ENCODE measurements at regions not wholly inside any gene's neighbourhood (a gene's known extent, or its start where the extent isn't known, plus 50 kb on each side); places are given as distances from the start of the nearest gene placed in this dataset.

DNA sequence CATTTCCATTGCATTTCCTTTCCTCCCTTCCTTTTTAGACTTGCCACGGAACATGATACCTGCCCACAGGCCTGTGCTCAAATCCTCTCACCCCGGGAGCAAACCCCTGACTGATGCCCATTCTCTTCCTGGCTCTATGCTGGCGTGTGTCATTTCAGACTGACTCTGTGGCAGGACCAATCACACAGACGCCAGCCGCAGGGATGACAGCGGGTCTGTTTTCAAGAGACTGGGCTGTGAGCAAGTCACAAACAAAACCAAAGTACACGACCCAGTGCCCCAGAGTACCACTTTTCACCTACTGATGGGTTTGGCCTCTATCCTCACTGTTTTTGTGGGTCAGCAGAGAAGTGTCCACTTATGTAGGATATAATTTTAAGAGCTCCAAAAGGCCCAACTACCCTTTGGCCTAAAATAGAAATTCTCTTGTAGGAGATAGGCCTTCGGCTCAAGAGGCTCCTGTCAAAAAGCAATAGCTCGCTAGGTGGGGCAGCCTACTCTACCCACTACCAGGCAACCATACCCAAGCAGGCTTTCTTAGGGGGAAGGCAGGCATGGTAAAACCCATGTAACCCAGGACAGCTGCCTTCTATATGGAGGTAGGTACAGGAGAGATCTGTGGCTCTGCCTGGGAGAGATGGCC, 215.7 kb downstream of the CDC5L start:
- in situ Hi-C loops (cut with MboI; ENCODE audit: low sequenced_read_pairs), result no loop called here

DNA sequence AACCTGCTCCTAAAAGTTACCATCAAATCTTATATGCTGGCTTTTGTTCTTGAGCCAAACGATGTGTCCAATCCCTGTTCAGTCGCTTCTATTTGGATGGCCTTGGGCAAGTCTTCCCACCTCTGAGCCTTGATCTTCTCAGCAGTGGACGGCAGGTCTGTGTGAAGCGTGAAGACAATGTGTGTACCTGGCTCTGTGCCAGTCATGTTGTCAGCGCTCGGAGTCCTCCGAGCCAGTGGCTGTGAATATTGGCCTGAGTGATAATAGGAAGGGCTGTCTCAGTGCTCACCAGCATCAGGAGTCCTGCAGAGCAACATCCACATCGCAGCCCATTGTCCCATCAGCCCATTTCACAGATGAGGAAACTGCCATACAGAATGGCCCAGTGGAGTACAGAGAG, 219.0 kb downstream of the CDC5L start:
- in situ Hi-C loops (cut with MboI; ENCODE audit: low sequenced_read_pairs), result no loop called here

DNA sequence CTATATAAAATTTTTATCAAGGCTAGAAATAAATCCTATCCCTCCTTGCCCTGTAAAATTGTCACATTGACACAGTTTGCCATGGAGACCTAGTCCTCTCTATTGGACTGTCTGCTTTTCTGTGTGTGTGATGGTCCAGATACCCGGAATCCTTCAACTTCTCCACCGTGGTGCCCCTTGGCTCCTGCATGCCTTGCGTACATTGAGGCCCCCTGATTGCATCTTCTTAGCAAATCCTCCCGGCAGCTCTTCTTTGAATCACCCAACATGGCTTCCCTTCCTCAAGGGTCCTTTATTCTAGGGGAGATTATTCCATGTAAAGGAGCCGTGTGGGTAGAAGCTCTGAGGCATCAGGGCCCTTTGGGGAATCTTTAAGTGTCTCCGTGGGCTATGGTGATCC, 219.5 kb downstream of the CDC5L start:
- in situ Hi-C loops (cut with MboI; ENCODE audit: low sequenced_read_pairs), result no loop called here

DNA sequence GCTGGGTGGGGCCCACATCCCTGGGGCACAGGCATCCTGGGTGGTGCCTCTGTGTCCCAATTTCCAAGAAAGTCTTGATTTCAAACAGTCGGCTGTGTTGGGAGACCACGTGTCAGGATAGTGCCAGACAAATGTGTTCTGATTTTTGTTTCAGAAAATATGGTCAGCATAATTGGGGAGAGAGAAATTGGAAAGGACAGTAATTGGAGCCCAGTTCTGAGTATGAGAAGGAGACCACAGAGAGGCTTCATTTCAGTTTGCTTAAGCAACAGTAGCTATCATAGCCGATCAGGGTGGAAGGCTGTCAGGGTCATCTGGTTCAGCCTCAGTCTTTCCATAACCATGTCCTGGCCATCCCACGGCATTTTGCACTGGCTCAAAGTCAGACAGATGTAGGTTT, 220.7 kb downstream of the CDC5L start:
- in situ Hi-C loops (cut with MboI; ENCODE audit: low sequenced_read_pairs), result no loop called here

DNA sequence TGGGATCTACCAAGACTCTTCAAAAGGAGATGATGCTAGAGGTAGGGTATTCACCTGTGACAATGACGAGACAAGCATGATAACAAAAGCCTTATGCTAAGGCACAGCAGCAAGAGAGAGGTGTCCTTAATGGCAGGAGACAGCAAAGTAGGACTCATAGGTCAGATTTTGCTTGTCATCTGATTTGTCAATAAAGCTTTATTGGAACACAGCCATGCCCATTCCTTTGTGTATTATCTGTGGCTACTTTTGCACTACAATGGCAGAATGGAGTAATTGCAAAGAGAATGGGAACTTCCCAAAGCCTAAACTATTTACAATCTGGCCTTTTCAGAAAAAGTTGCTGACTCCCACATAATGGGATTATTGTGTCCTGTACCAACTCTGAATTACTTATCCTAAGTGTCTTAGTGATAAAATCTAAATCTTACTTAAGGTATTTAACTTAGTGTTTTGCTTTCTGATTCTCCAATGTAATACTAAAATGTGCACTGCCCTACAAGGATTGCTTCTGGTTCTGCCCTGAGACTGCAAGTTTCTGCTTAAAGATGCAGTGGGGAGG, 221.6 kb downstream of the CDC5L start:
- in situ Hi-C loops (cut with MboI; ENCODE audit: low sequenced_read_pairs), result no loop called here

GRCh38 chr6:44614396-44614795, 226.9 kb downstream of the CDC5L start:
- in situ Hi-C loops (cut with MboI; ENCODE audit: low sequenced_read_pairs), result no loop called here

DNA sequence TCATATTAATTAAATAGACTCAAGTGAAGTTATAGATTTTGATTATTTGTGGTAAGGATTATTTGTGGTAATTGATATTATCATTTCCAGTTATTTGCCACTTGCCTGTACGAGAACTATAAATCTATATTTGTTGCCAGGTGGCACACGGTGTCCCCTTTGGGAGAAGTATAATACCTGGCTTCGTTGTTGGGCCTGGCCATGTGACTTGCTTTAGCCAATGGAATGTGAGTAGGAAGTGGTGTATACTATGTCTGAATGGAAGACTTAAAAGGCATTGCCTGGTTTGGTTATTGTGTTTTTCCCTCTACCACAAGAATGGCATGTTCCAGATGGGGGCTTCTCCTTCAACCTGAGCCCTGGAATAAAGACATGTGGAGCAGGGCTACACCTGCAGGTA, 228.1 kb downstream of the CDC5L start:
- in situ Hi-C loops (cut with MboI; ENCODE audit: low sequenced_read_pairs), result no loop called here

GRCh38 chr6:44617416-44617815, 229.9 kb downstream of the CDC5L start:
- in situ Hi-C loops (cut with MboI; ENCODE audit: low sequenced_read_pairs), result no loop called here

DNA sequence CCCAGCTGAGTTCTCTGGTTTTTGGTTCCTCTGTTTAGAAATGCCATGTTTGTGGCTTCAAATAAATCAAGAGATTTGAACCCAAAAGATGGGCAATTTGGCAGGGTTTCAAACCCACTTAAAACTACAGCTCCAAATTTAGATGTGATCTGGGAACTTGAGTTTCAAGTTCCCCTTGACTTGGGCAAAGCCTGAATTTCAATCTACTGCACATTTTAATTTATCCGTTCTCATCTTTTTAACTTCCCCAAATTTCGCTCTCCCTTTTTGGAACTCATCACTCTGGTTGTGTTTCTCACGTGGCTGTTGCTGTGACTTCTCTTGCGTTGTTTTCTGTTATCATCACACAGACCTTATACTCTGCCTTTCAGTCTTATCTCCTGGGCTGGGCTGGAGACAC, 230.9 kb downstream of the CDC5L start:
- in situ Hi-C loops (cut with MboI; ENCODE audit: low sequenced_read_pairs), result no loop called here

DNA sequence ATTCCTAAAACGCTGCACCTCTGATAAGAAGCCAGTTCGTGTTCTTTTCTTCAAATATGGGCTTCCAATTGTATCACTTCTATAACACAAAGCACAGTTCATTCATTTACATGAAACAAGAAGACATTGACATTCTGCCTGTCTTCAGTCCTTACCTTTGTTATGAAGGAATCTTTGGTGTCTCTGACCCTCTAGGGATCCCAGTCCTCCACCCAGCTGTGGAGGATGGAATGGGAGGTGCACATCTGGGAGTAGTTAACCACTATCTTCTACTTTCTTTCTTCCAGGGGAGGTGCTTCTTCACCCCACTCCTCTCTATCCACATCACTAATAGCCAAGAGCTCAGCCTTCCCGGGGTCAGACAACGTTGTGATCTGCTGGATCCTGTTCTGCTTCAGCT, 233.4 kb downstream of the CDC5L start:
- in situ Hi-C loops (cut with MboI; ENCODE audit: low sequenced_read_pairs), result no loop called here

- in situ Hi-C loops (cut with MboI; ENCODE audit: low sequenced_read_pairs), result no loop called here
Measured at GRCh38 chr6:44621846-44622245, 234.3 kb downstream of the CDC5L start.

GRCh38 chr6:44622555-44622954, 235.0 kb downstream of the CDC5L start:
- in situ Hi-C loops (cut with MboI; ENCODE audit: low sequenced_read_pairs), result no loop called here

DNA sequence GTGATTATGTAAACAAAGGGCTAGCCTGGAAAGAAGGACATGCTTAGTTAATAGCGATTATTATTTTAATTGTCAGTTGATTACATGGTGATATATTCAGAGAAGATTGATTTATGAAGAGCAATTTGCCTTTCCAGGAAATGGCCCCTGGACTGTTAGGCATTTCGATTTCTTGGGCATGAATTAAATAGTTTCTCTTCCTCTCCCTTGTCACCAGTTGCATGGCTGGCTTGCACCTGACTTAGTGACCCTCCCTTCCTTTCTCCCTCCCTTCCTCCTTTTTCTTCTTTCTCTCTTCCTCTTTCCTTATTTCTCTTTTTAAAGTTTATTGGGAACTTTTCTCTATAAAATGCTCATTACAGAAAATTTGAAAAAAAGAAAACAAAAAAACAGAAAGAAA, 235.4 kb downstream of the CDC5L start:
- in situ Hi-C loops (cut with MboI; ENCODE audit: low sequenced_read_pairs), result no loop called here

GRCh38 chr6:44624226-44624625, 236.7 kb downstream of the CDC5L start:
- in situ Hi-C loops (cut with MboI; ENCODE audit: low sequenced_read_pairs), result no loop called here

- in situ Hi-C loops (cut with MboI; ENCODE audit: low sequenced_read_pairs), result loop anchor here (25.0 kb wide), 1 partner anchor 1087 kb away; no protein-coding TSS in a partner anchor
Measured at GRCh38 chr6:44624936-44625573, 237.5 kb downstream of the CDC5L start.

DNA sequence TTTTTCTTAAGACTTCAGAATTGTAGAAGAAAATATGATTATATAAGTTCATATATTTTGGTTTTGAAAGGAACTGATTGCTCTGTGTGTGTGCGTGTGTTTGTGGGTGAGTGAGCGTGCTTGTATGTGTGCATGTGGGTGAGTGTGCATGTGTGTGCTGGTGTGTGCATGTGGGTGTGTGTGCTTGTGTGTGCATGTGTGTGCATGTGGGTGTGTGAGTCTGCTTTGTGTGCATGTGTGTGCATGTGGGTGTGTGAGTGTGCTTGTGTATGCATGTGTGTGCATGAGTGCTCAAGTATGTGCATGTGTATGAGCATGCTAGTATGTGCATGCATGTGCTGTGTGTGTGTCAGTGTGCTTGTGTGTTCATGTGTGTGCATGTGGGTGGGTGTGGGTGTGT, 238.5 kb downstream of the CDC5L start:
- in situ Hi-C loops (cut with MboI; ENCODE audit: low sequenced_read_pairs), result loop anchor here (25.0 kb wide), 1 partner anchor 1086 kb away; no protein-coding TSS in a partner anchor

DNA sequence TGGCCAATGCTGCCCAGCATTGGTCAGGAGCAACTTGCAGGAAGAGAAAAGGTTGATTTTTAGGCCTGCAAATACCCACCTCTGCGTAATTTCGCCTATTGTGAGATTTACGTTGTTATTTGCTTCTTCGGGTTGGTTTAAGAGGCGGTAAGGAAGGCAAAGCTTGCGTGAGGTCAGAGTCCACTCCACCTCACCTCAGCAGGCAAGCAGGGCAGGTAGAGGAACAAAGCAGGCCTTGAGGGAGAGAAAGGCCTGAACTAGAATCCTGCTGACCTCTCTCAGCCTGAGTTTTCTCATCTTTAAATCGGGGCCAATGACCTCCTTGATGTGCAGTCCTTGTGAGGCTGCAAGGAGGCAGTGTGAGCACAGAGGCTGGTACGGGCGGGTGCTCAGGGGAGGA, 239.1 kb downstream of the CDC5L start:
- in situ Hi-C loops (cut with MboI; ENCODE audit: low sequenced_read_pairs), result loop anchor here (25.0 kb wide), 1 partner anchor 1086 kb away; no protein-coding TSS in a partner anchor

DNA sequence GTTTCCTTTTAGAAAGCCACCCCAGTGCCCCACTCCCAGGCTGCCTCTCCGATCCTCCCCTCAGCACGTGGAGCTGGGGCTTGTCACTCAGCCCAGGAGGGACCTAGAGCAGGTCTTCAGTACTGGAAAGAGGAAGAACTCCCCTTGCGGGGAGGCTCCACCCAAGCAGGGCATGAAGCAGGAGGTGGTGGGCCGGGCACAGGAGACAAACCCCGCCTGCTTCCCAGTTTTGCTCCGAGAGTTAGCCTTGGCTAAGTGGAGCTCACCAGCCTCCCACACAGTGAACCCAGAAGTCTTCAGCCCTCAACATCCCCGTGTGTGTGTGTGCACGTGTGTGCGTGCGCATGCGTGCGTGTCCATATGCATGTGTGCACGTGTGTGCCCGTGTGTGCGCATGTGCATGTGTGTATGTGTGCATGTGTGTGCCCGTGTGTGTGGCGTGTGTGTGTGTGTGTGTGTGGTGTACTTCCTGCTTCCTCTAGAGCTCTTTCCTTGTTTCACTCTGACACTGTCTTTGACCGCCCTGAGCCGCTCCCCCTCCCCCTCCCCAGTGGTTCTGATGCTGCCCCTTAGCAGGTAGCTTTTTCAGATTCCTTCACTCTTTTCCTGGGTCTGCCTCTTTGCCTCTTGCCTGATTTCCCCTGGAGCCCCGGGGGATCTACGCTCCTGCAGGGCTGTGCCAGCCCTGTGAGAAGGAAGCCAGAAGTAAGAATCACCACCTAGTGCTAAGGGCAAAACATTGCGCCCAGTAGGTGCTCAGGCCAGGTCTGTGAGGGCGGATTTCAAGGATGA, 239.8 kb downstream of the CDC5L start:
- in situ Hi-C loops (cut with MboI; ENCODE audit: low sequenced_read_pairs), result loop anchor here (25.0 kb wide), 1 partner anchor 1085 kb away; no protein-coding TSS in a partner anchor

DNA sequence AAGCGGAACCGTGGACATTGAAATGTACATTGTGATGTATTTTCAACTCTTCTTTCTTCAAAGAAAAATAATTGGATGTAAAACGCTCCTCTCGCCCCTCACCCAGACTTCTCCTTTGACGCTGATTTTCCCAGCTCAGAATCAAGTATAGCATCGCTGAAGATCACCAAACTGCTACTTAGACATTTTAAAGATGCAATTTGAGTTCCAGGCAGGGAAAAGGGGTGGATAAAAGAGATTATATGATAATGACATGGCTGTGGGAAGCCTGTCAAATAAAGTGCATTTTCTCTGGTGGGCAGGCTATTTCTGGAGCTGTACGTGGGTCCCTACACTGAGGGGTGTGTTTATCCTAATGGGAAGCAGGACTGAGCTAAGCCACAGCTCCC, 240.4 kb downstream of the CDC5L start:
- in situ Hi-C loops (cut with MboI; ENCODE audit: low sequenced_read_pairs), result loop anchor here (25.0 kb wide), 1 partner anchor 1084 kb away; no protein-coding TSS in a partner anchor

DNA sequence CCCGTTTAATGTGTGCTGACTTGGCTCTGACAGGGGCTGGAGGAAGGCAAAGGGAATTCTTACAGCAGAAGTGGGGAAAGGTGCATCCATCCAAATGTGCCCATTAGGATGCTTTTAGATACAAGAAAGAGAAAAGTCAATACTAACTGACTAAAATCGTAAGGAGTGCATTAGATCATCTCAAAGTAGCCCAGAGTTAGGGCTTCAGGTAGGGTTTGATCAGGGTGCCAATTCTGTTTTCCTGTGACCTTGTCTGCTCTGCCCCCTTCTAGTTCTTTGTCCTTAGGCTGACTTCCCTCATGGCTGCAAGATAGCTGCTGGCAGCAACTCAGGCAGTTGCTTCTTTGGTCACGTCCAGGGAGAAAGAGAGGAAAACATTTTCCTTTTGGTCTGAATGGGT, 240.8 kb downstream of the CDC5L start:
- in situ Hi-C loops (cut with MboI; ENCODE audit: low sequenced_read_pairs), result loop anchor here (25.0 kb wide), 1 partner anchor 1084 kb away; no protein-coding TSS in a partner anchor

- in situ Hi-C loops (cut with MboI; ENCODE audit: low sequenced_read_pairs), result loop anchor here (25.0 kb wide), 1 partner anchor 1083 kb away; no protein-coding TSS in a partner anchor
Measured at GRCh38 chr6:44629636-44630035, 242.1 kb downstream of the CDC5L start.

Data from HL-60/S4 treated with phorbol 12-myristate 13-acetate at 8.2 ng/mL for 4 days and 3 days (cell line).